ENCODE measurements at regions not wholly inside any gene's neighbourhood (a gene's known extent, or its start where the extent isn't known, plus 50 kb on each side); places are given as distances from the start of the nearest gene placed in this dataset.

DNA sequence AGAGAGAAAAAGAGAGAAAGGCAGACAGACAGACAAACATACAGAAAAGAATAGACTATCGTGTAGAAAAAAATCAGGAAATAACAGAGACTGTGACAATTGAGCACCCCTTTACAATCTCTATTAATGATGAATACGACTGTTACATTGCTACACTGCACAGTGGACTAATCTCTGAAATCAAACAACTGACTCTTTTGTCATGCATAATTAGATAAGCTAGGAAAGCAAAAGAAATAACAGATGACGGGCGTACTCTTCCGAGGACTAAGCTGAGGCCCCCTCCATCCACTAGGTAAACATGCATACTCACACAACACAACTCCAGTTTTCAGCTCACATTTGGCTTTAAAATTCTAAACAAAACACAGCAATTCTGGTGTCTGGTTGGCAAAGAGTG, 267.0 kb downstream of the NOL4 start:
- DNase-seq (ENCODE audit: low spot score): no peak

DNA sequence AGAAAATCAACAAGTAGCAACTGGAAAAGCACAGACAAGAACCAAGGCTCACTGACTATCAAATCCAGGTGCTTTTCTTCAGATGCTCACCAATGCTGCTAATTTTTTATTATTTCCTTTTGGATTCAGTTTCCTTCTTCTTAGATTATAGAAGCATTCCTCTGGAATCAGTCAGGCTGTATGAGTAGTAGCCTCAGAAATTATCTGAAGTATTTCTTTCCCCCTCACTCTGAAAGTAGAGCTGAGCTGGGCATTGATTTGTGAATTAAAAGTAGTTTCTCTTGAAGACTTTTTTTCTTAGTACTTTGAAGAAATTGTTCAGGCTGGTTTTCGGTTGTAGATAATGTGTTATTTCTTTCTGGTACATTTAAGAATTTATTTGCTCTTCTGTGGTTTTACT, 273.7 kb downstream of the NOL4 start:
- DNase-seq (ENCODE audit: low spot score): no peak

DNA sequence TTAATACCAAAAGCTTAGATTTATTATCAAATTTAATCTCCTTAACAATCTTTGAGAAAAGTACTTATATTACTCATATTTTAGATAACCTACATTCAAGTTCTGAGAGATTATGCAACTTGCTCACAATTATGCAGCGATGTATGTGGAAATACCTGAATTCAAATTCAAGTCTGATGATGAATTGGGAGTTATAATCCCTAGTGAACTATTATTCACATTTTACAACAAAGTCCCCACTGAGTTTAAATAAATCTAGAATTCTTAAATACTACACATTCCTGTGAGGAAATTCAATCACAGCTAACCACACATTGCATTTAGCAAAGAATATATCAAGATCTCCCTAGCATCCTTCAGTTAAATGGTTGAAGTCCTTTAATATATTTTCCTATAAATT, 278.4 kb downstream of the NOL4 start:
- no peak for DNase-seq (ENCODE audit: low spot score)

DNA sequence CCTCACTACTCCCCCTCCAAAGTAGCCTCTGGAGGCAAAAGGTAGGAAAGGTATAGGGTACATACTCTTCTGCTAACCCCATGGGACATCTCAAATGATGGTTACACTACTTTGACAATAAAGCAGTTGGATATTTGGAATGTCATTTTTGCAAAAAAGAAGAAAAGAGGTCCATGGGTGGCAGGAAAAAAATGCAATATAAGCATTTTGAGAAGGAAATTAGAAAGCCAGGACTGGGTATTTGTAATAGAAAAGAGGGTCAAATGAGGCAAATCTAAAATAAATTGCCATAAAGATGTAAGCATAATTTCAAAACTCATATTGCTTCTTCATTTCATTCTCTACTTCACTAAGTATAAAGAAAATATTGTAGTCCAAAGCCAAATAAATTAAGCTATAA, 280.2 kb downstream of the NOL4 start:
- DNase-seq (ENCODE audit: low spot score): no peak

DNA sequence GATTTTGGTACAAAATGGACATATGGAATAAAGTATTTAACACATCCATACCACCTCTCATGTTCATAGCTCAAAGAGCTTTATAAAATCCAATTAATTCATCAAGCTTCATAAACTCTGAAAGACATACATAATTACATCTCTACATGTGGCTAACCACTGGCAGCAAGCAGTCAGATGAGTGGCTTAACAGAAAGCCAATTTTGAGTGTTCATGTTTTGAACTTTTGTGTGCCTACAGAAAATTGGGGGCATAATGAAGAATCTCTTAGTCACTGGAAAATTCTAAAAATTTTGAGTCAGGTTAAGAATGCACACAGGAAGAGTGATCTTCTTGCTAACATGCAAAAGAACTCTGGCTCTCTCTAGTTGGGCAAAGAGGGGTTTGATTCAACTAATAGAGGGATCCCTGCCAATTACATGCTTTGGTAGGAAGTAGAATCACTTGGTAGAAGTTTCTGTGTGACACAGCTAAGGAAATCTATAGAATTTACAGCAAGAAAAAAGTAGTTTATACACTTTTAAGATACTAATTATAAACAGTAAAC, 287.4 kb downstream of the NOL4 start:
- DNase-seq (ENCODE audit: low spot score): no peak

DNA sequence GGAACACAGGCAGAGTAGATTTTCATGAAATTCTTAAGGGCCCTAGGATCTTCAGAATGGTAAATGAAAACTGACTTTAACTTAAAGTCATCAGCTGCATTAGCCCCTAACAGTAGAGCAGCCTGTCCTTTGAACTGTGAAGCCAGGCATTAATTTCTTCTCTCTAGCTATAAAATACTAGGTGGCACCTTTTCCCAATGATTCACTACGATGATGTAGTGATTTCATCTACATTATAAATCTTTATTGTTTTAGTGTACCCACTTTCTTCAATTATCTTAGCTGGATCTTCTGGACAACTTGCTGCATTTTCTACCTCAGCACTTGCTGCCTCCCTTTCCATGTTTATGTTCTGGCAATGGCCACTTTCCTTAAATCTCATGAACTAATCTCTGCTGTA, 290.5 kb downstream of the NOL4 start:
- DNase-seq (ENCODE audit: low spot score): no peak

DNA sequence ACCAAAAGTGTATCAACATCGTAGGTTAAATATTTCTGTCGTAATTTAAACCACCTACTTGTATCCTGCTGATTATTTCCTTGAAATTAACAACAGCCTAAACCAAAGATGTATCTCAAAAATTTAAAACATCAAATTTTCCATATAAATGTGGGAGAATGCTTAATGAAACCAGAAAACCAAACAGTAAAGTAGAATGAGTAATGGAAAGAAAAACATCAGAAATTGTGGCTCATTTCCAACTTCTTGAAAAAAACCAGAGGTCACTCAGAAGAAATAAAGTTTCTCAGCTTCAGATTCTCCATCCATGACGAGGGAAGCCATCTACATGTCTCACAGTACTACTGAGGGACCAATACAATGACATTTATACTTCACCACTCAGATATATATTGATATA, 296.5 kb downstream of the NOL4 start:
- DNase-seq (ENCODE audit: low spot score): no peak

DNA sequence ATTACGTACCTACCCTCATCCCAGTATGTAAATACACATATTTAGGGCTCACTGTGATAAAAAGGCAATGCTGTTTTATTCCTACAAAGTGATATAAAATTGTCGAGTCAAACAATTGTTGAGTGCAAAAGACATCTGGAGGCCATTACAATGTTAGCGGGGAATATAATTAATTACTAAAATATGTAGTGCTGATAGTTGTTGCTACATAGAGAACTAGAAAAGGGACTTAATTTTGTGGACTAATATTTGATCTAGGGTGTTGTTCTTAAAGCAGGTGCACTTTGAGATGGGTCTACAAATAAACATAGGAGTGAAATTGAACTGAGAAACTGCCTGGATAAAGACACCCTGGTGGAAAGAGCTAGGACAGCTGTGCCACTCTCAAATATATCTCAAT, 300.1 kb downstream of the NOL4 start:
- no peak for DNase-seq (ENCODE audit: low spot score)

DNA sequence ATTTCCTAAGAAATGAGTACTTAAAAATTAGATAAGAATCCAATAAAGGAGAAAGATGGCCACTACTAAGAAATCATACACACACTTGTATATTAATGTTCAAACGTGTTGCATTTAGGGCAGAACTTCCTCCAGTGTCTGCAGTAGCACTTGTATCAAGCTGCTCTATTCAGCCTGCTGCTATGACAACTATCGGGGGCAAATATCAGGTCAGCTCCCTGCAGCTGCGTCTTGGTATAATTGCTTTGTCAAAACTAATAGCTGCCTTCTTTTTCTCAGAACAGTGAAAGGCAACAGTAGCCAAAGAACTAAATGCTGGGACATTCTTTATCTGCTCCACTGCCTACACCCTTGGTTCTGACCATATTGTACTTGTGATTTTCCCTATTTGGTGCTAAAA, 300.7 kb downstream of the NOL4 start:
- no peak for DNase-seq (ENCODE audit: low spot score)

DNA sequence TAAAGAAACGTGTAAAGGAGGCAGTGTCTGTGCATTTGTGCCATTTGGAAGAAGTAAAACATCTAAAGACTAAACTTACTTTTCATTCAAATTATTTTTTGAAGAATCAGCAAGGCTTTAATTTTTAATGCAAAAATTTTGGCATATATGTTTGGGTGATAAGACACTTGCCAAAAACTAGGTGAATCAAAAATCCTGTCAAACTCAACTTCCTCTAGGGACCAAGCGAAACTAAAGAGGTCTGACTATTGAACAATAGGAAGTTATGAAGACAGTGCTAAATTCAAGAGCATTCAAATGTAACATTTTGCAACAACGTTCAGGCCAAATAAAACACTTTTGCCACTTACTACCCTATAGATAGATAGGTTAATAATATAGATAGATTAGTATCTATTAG, 306.1 kb downstream of the NOL4 start:
- no peak for DNase-seq (ENCODE audit: low spot score)

DNA sequence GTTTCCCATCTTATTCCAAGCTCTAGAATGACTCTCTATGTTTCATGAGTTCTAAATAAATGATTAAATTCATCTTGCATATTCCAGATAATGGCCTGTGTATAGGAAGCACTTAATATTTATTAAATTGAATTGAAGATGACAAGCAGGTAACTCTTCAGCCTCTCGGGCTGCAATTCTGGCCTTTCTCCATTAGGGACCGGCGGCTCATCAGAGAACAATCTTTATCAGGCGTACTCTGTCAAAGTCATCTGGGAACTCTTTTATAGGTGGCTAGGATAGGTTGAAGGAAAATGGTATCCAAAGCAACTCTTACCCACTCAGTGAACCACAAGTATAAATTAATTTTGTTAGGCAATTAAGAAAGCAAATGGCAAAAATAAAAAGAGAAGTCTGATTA, 308.5 kb downstream of the NOL4 start:
- DNase-seq (ENCODE audit: low spot score): no peak

DNA sequence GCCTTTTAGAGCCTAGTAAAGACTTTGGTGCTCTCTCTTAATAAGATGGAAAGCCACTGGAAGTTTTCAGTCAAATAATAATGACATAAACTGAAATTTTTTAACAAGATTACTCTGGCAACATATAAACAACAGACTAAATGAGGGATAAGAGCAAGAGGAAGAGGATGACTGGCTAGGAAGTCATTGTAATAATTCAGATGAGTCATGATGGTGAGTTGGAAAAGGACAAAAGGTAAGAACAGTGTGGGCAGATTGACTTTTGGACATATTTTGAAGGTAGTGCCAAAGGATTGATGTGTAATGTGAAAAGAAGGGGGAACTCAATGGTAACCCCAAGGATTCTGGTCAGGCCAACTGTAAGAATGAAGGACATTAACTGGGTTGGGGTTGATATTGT, 310.3 kb downstream of the NOL4 start:
- DNase-seq (ENCODE audit: low spot score): no peak

DNA sequence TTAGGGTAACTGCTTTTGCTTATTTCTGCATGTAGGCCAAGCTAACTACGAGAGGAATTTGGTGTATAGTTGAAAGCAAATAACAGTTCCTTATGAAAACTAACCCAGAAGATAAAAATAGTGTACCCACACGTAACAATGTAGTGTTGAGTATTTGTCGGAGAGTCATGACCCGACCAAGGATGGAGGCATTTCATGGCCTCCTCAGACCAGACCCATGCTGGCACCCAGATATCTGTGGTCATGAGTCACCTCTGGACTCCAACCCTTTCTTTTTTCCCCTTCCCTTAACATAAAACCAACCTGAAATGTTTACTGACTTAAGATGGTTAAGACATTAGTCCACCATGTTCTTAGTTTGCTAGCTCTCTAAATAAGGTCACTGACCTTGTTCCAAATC, 318.7 kb downstream of the NOL4 start:
- no peak for DNase-seq (ENCODE audit: low spot score)

DNA sequence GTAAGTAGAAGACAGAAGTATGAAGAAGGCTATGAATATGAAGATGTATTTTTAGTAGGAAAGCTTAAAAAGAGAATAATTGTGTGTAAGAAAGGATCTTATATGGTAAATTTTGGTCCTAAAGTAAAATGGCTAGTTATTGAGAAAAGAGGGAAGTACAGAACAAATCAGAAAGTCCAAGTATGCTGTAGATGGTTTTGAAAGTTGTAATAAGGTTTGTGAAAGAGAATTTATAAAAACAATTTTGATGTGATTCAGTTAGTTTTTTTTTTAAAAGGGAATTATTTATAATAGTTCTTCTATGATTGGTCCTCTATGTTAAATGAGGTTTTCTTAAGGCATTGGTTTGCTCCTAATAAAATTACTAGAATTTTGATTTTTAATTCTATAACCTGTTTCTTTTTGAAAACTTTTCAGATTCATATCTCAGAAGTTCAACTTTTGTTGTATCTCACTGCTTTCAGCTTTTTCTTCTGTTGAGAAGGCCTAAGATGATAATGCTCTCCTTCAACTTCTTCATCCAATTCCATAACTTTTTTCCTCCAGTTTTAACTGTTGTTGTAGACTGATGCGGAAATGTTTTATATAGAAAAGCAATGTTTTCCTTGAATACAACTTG, 322.7 kb downstream of the NOL4 start:
- no peak for DNase-seq (ENCODE audit: low spot score)

DNA sequence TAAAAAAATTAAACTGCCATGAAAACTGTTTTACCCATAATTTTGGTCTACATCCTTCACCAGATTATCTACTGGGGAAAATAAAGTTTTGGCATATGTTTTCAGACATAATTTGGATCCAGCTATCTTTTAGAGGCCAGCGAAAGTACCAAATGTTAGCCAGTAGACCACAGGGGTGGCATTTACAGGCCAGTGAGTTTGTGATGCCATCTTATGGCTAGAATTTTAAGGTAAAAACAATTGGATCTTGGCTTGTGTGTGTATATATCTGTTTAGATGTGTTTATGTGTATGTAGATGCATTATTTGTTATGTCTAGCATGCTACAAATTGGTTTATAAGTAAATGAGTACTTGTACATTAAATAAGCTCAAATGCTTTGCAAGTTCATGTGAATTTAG, 322.6 kb downstream of the ASXL3 start:
- DNase-seq (ENCODE audit: low spot score): no peak

DNA sequence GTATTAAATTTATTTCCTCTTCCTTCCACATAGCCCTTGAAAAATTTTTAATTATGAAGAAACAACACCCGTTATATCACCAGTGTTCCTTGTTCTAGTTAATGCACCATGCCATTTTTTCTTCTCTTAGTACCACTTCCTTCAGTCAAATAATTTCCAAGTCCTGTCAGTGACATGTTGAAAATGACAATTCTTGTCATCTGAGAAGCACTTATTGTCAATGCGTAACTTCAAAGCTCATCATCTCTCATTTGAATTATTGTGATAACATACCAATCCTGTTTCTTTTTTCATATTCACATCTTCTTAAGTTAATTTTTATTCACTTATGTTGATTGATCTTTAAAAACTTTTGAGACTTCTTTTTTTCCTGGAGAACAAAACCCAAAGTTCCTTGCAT, 320.4 kb downstream of the ASXL3 start:
- no peak for DNase-seq (ENCODE audit: low spot score)

DNA sequence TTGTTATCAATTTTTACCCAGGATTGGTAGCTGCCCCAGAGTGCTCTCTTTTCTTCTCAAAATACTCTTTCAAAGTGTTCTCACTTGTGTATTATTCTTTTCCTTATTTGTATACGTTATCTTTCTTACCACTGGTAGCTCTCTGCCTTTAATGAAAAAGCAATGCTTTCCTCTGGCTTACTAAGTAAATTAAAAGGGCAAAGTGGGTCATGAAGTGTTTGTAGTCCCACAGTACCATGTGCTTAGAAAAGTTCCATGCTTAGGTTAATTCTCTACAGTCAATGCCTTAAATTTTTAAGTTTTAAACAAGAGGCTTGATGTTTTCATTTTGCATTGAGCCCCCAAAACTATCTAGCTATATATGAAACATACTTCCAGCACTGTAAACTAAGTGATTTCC, 300.2 kb downstream of the ASXL3 start:
- DNase-seq (ENCODE audit: low spot score): no peak

DNA sequence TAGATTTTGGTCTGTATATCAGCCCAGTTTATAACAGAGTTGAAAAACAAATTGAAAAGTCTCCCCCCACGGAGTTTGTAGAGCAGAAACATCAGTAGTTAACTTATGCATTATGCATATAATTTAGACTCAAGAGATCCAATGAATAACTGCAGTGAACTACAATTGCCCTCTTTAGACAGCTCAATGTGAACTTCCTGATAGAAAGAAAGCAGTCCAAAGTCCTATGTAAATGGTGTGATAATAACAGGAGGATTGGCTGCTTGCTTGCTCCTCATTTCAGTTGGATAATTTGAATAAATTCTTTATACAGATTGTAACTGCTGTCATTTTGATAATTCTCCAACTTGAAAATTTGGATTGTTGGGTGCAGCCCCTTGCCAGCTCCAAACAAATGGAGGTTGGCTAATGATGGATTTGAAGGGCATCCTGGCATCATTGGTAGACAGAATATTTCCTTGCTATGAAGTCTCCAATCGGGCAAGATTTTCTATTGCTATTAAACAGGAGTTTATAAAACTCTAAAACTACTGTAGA, 297.1 kb downstream of the ASXL3 start:
- no peak for DNase-seq (ENCODE audit: low spot score)

DNA sequence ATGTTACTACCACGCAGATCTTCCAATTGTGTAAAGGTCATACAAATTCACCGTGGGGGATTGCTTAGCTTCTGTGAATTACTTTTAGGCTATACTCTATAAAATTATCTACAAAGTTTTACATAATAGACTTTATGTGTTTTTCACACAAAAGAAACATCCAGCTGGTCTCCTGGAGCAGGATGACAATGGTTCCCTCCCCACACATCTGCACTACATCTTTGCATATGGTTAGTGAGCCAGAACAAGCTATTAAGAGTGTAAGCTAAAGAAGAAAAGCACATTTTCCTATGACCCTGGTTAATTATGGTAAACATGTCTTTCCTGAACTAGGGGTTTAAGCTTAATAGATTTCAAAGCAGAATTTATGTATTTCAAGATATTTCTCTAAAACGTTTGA, 295.1 kb downstream of the ASXL3 start:
- no peak for DNase-seq (ENCODE audit: low spot score)

DNA sequence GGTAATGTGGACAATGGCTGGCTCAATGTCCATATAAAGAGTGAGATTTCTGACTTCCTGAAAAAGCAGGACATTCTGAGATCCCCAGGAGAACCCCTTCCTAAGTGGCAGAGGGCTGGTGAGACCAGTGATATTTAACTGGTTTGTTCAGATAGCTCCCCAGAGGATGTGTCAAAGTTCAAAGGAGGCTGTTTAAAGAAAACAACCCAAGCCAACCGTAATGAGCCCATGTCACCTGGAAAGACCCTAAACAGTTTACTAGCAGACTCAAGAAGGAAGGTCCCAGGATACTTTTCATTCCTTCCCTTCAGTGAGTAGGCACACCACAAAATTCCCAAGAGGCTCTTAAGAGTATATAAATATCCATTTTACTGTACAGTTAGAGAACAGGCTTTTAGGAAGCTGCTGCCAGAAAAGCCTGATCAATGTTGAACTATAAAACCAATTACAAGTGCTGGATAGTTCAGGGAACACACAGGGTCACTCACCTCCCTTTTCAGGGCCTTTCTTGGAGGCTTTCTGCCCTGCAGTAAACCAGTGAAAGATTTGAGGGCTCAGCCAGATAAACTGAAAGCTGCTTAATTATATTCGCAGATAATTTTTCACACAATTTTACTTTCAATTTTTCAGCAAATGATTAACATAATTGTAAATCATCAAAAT, 293.5 kb downstream of the ASXL3 start:
- DNase-seq (ENCODE audit: low spot score): no peak

DNA sequence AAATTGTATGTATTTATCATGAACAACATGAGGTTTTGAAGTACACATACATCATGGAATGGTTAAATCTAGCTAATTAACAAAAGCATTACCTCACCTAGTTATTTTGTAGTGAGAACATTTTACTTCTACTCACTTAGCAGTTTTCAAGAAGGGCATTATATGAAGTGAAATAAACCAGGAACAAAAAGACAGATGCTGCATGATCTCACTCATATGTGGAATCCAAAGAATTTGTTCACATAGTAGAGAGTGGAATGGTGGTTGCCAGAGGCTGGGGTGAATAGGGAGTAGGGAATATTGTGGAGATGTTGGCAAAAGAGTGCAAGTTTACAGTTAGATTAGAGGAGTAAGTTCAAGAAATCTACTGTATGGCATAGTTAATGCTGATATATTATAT, 292.0 kb downstream of the ASXL3 start:
- no peak for DNase-seq (ENCODE audit: low spot score)

DNA sequence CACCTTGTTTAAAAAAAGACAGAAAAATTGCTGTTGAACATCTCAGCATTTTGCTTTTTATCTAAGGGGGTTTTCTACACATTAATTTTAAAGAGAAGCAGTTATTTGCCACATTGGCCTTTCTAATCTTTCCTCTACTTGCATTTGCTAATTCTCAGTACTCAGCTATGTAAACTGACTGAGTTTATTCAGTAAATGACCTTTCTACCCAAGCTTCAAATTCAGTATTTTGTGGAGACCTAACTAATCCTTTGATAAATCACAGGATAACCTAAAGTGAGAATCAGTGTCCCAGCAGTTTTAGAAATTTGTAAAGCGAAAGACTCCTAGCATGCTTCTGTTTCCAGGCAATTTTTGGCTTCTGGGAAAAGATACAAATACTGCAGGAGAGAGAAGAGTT, 288.4 kb downstream of the ASXL3 start:
- no peak for DNase-seq (ENCODE audit: low spot score)

DNA sequence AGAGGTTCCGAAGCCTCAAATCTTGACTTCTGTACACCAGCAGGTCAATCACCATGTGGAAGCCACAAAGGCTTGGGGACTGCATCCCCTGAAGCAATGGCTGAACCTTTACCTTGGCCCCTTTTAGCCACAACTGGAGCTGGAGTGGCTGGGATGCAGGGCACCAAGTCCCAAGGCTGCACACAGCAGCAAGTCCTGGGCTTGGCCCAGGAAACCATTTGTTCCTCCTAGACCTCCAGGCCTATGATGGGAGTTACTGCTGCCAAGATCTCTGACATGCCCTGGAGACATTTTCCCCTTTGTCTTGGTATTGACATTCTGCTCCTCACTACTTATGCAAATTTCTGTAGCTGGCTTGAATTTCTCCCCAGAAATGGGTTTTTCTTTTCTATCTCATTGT, 285.9 kb downstream of the ASXL3 start:
- no peak for DNase-seq (ENCODE audit: low spot score)

DNA sequence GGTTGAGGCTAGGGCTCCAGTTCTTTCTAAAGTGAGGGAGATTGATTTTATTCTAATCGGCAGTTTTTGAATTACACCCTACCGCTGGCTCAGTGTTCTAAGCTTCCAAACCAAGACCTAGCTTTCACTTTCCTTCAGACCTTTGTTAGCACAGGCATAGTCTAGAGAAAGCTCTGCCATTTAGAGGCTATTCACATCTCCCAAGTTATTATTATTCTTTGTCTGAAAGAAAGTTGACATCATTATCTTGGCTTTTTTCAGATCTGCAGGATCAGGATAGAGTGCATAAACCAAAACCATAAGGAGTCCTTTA, 276.8 kb downstream of the ASXL3 start:
- no peak for DNase-seq (ENCODE audit: low spot score)
